ENCODE measurements at regions not wholly inside any gene's neighbourhood (a gene's known extent, or its start where the extent isn't known, plus 50 kb on each side); places are given as distances from the start of the nearest gene placed in this dataset.
"Not testable (repeated sequence)": the region's sequence is repeated elsewhere in the genome, so short reads cannot be mapped to it uniquely, and the experiment has no call there.

DNA sequence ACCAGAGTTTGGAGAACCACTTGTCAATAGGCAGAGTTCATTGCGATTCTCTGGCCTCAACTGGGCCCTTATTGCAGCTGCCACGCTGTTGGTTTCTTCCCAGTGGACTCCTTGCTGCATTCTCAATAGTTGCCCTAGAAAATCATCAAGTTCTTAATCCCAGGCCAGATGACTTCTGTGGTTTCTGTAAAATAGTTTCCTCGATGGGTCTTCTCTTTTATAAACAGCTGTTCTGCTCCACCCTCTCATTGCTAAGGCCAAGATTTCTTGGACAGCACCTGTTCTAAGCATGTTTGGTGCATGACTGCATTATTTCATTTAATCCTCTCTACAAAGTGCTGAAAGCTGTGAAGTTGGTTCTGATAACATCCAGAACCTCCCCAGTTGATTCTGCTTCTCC is 131.0 kb downstream of the BCL2L11 start:
- TF ChIP-seq, protein P1, sequence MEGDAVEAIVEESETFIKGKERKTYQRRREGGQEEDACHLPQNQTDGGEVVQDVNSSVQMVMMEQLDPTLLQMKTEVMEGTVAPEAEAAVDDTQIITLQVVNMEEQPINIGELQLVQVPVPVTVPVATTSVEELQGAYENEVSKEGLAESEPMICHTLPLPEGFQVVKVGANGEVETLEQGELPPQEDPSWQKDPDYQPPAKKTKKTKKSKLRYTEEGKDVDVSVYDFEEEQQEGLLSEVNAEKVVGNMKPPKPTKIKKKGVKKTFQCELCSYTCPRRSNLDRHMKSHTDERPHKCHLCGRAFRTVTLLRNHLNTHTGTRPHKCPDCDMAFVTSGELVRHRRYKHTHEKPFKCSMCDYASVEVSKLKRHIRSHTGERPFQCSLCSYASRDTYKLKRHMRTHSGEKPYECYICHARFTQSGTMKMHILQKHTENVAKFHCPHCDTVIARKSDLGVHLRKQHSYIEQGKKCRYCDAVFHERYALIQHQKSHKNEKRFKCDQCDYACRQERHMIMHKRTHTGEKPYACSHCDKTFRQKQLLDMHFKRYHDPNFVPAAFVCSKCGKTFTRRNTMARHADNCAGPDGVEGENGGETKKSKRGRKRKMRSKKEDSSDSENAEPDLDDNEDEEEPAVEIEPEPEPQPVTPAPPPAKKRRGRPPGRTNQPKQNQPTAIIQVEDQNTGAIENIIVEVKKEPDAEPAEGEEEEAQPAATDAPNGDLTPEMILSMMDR (IDR thresholded peaks at IDR 0.05; ENCODE audit: borderline replicate concordance, extremely low read depth, insufficient read depth): no peak
- FAIRE-seq: no peak
- intact Hi-C loops (cut with DNase I): no loop called here

DNA sequence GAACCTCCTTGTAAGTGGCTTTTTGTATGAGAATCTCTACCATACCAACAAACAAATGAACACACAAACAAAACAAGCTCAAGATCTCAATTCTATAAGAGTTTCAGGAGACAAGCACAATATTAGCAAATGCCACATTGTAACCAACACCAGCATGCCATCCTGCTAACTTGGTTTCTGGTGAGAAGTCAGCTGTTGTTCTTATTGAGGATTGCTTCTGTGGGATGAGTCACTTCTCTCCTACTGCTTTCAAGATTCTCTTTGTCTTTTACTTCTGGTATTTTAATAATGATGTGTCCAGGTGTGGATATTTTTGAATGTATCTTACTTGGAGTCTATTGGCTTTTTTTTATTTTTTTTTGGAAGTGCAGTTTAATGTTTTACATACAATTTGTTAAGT is 131.7 kb downstream of the BCL2L11 start:
- H3K9me3 ChIP-seq (ENCODE audit: control insufficient read depth in 2 of 3, insufficient read depth in 1 of 3, low read length in 3 of 3): no peaks in the 10 kb centered on the region
- intact Hi-C loops (cut with DNase I): no loop called here
- DNase-seq: no peak
- H3K27me3 ChIP-seq (ENCODE audit: control insufficient read depth, insufficient read depth, low read length): no peaks in the 10 kb centered on the region
- no peak overlapping the region for H3K27ac ChIP-seq (ENCODE audit: low read depth in 2 of 2, low read length in 2 of 2)
- H3K4me1 ChIP-seq (ENCODE audit: control insufficient read depth in 2 of 3, insufficient read depth in 2 of 3, low read depth in 1 of 3, low read length in 3 of 3): no peaks in the 10 kb centered on the region
- TF ChIP-seq, protein P1 (IDR thresholded peaks at IDR 0.05; ENCODE audit: borderline replicate concordance, extremely low read depth, insufficient read depth): no peak
- no peak overlapping the region for H3K9ac ChIP-seq (ENCODE audit: low read length in 3 of 3)
- no peaks in the 10 kb centered on the region for H3K36me3 ChIP-seq (ENCODE audit: control insufficient read depth in 2 of 3, insufficient read depth in 3 of 3, low read length in 3 of 3)
- H3K4me3 ChIP-seq (ENCODE audit: low read length in 3 of 3): no peak overlapping the region
- no peak for FAIRE-seq

More for the DNA sequence above, 131.0 kb downstream of the BCL2L11 start:
- Histone ChIP-seq H3K27ac (ENCODE audit: low read depth in 2 of 2, low read length in 2 of 2) (no peak overlapping the region), H3K27me3 (ENCODE audit: control insufficient read depth, insufficient read depth, low read length) (no peaks in the 10 kb centered on the region), H3K9me3 (ENCODE audit: control insufficient read depth in 2 of 3, insufficient read depth in 1 of 3, low read length in 3 of 3) (no peaks in the 10 kb centered on the region), H3K9ac (ENCODE audit: low read length in 3 of 3) (no peak overlapping the region), H3K4me1 (ENCODE audit: control insufficient read depth in 2 of 3, insufficient read depth in 2 of 3, low read depth in 1 of 3, low read length in 3 of 3) (no peaks in the 10 kb centered on the region), H3K36me3 (ENCODE audit: control insufficient read depth in 2 of 3, insufficient read depth in 3 of 3, low read length in 3 of 3) (no peaks in the 10 kb centered on the region), H3K4me3 (ENCODE audit: low read length in 3 of 3) (no peak overlapping the region)
- DNase-seq: no peak

DNA sequence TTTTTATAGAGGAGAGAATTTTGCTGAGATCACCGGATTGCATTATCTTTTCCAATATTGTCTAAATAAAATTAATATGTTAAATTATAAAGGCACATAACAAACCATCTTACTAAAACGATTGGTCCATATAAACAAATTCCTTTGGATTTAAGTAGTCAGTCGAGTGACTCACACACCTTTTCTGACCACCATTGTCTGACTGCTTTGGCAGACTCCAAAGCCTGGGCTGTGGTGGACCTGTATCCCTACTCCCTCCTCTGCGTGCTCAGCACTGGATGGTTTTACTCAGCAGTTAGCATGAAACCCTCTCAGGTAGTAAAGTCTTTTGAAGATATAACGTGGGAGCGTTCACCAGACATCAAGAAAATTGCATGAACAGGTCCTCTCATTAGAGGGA is 134.2 kb downstream of the BCL2L11 start:
- H3K27ac ChIP-seq (ENCODE audit: low read depth in 2 of 2, low read length in 2 of 2); H3K9me3 ChIP-seq (ENCODE audit: control insufficient read depth in 2 of 3, insufficient read depth in 1 of 3, low read length in 3 of 3); intact Hi-C loops (cut with DNase I); H3K4me1 ChIP-seq (ENCODE audit: control insufficient read depth in 2 of 3, insufficient read depth in 2 of 3, low read depth in 1 of 3, low read length in 3 of 3); DNase-seq; FAIRE-seq; H3K27me3 ChIP-seq (ENCODE audit: control insufficient read depth, insufficient read depth, low read length); H3K36me3 ChIP-seq (ENCODE audit: control insufficient read depth in 2 of 3, insufficient read depth in 3 of 3, low read length in 3 of 3); H3K9ac ChIP-seq (ENCODE audit: low read length in 3 of 3); H3K4me3 ChIP-seq (ENCODE audit: low read length in 3 of 3): not testable (repeated sequence)

DNA sequence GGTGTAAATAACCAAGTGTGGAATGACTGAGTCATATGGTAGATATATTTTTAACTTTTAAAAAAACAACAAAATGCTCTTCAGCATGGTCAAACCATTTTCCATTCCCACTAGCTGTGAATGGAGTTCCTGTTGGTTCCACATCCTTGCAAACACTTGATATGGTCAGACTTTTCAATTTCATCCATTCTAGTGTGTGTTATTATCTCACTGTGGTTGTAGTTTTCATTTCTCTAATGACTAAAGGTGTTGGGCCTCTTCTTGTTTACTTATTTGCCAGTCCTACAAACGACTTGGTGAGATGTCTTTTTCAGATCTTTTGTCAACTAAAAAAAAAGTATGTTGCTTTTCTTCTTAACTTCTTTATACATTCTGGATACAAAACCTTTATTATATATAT is 135.9 kb downstream of the BCL2L11 start:
- H3K4me1 ChIP-seq (ENCODE audit: control insufficient read depth in 2 of 3, insufficient read depth in 2 of 3, low read depth in 1 of 3, low read length in 3 of 3); H3K9me3 ChIP-seq (ENCODE audit: control insufficient read depth in 2 of 3, insufficient read depth in 1 of 3, low read length in 3 of 3); H3K9ac ChIP-seq (ENCODE audit: low read length in 3 of 3); intact Hi-C loops (cut with DNase I); H3K27me3 ChIP-seq (ENCODE audit: control insufficient read depth, insufficient read depth, low read length); H3K4me3 ChIP-seq (ENCODE audit: low read length in 3 of 3); DNase-seq; H3K27ac ChIP-seq (ENCODE audit: low read depth in 2 of 2, low read length in 2 of 2); FAIRE-seq; H3K36me3 ChIP-seq (ENCODE audit: control insufficient read depth in 2 of 3, insufficient read depth in 3 of 3, low read length in 3 of 3): not testable (repeated sequence)

DNA sequence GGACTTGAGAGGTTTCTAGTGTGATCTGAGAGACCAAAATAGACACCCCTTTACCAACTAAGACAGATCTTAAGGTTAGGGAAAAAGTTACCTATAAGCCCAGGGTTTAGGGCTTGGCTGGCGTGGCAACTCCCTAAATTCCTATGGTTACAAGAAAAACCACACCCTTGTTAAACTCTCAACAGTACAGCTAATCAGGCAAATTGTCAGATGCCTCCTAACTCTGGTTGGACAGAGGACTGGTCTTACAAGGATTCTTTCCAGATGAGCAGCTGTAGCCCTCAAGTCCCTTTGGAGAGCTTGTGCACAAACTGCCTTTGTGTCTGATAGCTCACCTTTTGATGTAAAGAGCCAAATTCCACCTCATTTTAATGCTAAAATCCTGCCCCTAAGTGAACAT is 136.9 kb downstream of the BCL2L11 start:
- intact Hi-C loops (cut with DNase I); H3K4me1 ChIP-seq (ENCODE audit: control insufficient read depth in 2 of 3, insufficient read depth in 2 of 3, low read depth in 1 of 3, low read length in 3 of 3); H3K4me3 ChIP-seq (ENCODE audit: low read length in 3 of 3); FAIRE-seq; DNase-seq; H3K36me3 ChIP-seq (ENCODE audit: control insufficient read depth in 2 of 3, insufficient read depth in 3 of 3, low read length in 3 of 3); H3K9ac ChIP-seq (ENCODE audit: low read length in 3 of 3); H3K27ac ChIP-seq (ENCODE audit: low read depth in 2 of 2, low read length in 2 of 2); H3K9me3 ChIP-seq (ENCODE audit: control insufficient read depth in 2 of 3, insufficient read depth in 1 of 3, low read length in 3 of 3); H3K27me3 ChIP-seq (ENCODE audit: control insufficient read depth, insufficient read depth, low read length): not testable (repeated sequence)

DNA sequence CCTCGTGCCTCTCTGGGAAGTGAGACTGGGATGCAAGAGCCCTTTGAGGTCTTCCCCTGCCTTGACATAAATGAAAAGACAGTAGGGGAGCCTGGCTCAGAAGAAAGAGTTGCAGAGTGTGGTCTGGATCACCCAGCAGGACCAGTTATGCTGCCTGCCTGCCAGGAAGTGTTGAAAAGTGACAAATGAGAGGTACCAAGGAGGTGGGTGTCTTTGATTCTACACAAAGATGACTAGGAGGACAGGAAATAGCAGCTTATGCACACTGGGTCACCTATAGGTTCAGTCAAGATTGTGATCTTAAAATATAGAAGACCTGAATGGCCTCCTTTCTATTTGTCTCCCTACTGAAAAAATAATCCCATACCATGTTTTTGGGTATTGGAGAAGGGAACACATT is 137.6 kb downstream of the BCL2L11 start:
- FAIRE-seq; H3K9ac ChIP-seq (ENCODE audit: low read length in 3 of 3); H3K36me3 ChIP-seq (ENCODE audit: control insufficient read depth in 2 of 3, insufficient read depth in 3 of 3, low read length in 3 of 3); H3K27me3 ChIP-seq (ENCODE audit: control insufficient read depth, insufficient read depth, low read length); H3K4me3 ChIP-seq (ENCODE audit: low read length in 3 of 3); H3K27ac ChIP-seq (ENCODE audit: low read depth in 2 of 2, low read length in 2 of 2); H3K9me3 ChIP-seq (ENCODE audit: control insufficient read depth in 2 of 3, insufficient read depth in 1 of 3, low read length in 3 of 3); H3K4me1 ChIP-seq (ENCODE audit: control insufficient read depth in 2 of 3, insufficient read depth in 2 of 3, low read depth in 1 of 3, low read length in 3 of 3); intact Hi-C loops (cut with DNase I); DNase-seq: not testable (repeated sequence)

DNA sequence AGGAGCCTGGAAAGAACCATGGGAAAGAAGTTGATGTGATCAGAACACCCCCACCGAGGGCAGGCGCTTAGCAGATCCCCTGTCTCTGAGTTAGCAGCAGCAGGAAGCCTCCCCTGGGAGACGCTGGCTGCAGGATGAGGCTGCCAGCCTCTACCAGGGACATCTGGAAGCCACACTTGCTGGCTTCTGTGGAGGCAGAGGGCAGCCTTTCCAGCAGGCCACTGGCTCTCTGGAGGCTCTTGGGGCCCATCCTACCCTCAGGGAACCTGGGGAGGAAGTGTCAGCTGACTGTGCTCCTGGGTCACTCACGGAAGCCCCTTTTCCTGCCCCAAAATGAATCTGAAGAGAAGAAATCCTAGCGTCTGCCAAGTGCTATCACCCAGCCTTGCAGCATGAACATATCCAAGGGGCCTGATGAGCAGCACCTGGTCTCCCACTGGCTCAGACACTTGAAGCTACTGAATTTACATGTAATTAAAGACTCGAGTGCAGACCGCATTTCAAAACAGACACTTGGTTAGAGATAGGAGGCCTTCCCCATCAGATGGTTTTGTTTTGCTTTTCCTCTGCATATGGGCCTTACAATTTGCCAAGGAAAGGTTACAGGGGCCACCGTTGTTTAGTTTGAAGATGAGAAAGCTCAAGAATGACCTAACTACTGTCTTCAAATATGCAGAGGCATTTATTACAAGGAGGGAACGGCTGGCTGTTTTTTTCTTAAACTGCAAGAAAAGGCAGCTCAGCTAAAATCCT is 142.1 kb downstream of the BCL2L11 start:
- H3K36me3 ChIP-seq (ENCODE audit: control insufficient read depth in 2 of 3, insufficient read depth in 3 of 3, low read length in 3 of 3); DNase-seq; H3K4me1 ChIP-seq (ENCODE audit: control insufficient read depth in 2 of 3, insufficient read depth in 2 of 3, low read depth in 1 of 3, low read length in 3 of 3); H3K27ac ChIP-seq (ENCODE audit: low read depth in 2 of 2, low read length in 2 of 2); H3K9me3 ChIP-seq (ENCODE audit: control insufficient read depth in 2 of 3, insufficient read depth in 1 of 3, low read length in 3 of 3); H3K4me3 ChIP-seq (ENCODE audit: low read length in 3 of 3); H3K9ac ChIP-seq (ENCODE audit: low read length in 3 of 3); H3K27me3 ChIP-seq (ENCODE audit: control insufficient read depth, insufficient read depth, low read length); intact Hi-C loops (cut with DNase I); FAIRE-seq: not testable (repeated sequence)

Data from kidney (tissue), 13 donors.